Forelimb muscle (tissue), 1 donor: ENCODE measurements at regions not wholly inside any gene's neighbourhood (a gene's known extent, or its start where the extent isn't known, plus 50 kb on each side); places are given as distances from the start of the nearest gene placed in this dataset.

ENCODE experiments used
- DNase-seq: peaks from one replicate; pipeline ENCODE4 v3.0.0-alpha.2; 2013; ENCODE audit warnings: low read depth

DNA sequence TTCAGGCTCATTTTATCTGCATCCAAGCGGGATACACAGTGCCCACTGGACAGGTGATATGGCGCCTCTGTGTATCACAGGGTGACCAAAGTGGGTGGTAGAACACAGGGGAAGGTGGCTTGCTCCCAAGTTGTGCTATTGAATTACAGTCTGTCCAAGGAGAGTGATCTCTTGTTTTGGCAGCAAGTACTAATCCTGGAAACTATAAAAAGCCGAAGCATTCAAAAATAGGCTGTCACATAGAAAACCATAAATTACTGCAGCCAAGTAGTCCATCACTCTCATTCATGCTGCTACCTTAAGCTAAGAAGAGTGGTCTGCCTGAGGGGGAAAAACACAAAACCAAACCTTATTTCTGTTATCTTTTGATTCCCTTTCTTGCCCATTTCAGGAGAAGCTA lies 237.1 kb upstream of the POU3F3 start:
- DNase-seq = no peak

DNA sequence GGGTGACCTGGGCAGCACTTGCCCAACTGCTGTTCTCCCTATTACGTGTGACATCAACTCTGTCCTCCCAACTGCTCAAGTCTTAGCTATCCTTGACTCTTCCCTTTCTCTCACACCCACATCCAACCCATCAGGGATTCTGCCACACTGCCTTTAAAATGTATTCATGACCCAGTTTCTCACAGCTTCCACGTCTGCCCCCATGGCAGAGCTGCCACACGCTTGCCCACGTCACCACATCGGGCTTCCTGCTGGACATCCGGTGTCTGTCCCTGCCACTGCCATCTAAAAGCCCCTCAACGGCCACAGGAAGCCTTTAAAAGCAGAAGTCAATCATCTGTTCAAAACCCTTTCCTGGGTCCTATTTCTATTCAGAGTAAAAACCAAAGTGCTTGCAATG lies 233.1 kb upstream of the POU3F3 start:
- no peak for DNase-seq

DNA sequence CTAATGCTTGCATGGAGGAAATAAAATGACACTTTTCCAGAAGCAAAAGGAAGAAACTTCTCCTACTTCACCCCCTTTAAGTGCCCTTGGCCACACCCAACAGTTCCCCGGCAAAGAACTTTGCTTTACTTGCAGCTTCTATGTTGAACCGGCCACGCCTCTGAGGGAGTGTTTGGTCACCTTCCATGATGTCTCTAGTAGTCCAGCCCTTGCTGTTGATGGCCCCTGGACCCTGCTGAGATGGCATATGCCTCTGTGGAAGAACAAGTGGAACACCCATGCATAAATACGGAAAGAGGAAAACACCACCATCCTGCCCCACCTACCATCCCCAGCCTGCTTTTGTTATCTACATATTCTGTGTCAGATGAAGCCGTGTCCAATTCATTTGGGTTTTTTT lies 218.3 kb upstream of the POU3F3 start:
- no peak for DNase-seq

DNA sequence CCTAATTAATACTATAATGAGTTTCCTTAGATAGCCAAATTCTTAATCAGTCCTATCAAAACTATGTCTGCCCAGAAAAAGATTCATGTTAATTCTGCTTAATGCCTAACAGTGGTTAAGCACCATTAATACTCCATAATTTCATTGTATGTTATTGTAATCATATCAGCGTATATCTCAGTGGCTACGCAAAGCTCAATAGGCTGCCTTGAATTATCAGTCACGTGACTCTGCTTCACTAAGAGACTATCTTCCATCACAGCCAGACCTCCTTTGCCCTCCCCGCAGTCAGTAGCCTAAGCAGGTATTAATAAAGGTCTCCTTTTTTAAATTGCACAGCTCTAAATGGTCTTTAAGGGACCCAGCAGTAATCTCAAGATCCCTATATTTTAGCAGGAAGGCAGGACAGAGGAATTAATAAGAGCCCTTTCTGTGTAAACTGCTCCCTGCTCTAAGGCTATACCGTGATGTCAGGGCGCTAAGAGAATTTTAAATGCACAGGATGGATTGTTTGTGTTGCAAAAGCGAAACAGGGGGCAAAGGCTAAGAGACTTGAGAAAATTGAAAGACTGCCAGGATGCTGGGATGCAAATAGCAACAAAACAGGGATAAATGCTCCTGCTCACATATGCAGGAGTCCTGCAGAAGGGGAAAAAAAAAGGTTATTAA lies 215.6 kb upstream of the POU3F3 start:
- DNase-seq = no peak

DNA sequence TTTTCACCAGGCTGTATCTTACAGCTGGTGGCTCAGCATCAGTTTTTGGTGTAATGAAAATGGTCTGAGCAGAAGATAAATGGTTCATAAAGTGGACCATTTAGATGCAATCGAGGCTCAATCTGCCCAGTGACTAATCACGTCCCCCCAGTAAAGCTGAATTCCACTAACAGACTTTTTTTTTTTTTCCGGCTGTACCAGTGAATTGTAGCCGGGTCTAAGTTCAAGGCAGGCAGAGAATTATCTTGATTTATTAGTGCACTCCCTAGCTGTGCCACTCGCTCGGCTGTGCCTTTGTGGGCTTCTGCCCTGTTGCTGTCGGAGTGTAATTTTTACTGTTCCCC lies 215.1 kb upstream of the POU3F3 start:
- DNase-seq = no peak

DNA sequence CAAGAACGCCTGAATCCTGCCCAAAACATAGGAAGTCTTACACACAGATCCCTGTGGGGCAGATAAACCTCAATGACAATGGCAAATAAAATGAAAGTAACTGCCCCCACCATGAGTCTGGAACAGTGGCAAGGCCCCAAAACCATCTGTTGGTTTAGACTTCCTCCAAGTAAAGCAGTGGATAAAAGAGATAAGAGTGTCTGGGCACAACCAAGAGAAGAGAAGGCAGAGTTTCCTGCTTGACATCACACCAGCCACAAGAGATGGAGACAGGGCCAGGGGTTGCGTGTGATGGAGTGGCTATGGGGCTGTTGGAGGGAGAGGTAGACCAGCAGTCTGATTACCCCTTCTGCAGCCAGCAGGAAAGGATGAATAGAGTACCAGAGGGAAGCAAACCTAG lies 212.1 kb upstream of the POU3F3 start:
- DNase-seq = no peak

DNA sequence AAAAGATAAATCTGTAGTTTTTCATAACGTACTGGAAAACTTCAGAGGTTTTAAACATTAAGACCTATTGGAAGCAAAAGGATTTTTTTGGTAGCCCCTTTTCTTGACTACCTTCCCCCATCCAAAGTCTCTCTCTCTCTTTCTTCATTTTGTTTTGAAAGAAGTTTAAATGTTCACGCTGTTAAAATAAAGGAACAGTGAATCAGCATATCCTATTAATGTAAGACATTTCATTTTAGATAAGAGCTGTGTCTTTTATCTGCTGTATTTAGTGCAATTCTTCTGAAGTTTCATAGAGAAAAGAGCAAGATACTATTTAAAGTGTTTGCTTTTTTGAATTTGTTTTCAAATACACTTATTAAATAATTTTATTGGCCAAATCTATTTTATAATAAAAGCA lies 205.5 kb upstream of the POU3F3 start:
- DNase-seq = no peak

DNA sequence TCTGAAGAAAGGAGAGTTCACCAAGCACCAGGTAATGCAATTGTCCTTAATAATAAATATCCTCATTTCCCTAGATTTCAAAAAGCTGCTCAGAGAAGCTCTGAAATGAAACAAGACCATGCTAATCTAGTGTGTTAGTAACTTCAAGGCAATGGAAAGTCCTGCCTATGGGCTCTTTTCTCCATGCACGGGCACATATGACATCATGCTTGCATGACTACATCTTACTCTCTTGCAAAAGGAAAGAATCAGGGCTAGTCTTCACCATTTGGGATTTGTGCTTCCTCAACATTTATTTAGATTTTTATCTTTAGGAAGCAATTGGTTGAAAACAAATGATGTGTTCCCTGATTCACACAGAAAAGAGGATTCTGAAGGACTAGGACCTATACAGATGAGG lies 204.0 kb upstream of the POU3F3 start:
- no peak for DNase-seq

DNA sequence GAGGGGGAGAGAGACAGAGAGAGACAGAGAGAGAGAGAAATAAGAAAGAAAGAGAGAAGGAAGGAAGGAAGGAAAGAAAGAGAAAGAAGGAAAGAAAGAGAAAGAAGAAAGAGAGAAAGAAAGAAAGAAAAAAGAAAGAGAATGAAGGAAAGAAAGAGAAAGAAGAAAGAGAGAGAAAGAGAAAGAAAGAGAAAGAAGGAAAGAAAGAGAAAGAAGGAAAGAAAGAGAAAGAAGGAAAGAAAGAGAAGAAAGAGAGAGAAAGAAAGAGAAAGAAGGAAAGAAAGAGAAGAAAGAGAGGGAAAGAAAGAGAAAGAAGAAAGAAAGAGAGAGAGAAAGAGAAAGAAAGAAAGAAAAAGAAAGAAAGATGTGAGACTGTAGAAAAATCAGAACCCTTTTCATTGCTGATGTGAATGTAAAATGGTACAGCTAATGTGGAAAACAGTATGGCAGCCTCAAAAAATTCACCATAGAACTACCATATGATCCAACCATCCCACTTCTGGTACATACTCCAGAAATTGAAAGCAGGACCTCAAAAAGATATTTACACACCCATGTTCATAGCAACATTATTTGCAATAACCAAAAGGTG lies 203.4 kb upstream of the POU3F3 start:
- DNase-seq = no peak

DNA sequence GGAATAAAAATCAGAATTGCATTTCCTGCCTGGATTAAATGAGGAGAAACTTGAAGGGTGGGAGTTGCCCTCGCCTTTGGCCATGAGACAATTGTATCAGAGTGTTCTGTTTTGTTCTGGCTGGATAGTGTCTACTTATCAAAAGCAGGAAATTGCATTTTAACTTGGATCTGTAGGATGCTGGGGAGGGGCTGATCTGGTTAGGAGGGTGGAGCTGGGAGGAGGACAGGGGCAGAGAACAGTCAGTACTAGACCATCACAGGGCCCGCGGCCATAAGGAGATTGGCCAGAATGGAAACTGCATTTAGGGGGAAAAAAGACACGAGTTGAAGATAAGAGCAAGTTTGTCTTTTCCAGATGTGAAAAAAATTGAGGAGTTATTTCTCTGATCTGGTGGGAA lies 199.1 kb upstream of the POU3F3 start:
- no peak for DNase-seq

DNA sequence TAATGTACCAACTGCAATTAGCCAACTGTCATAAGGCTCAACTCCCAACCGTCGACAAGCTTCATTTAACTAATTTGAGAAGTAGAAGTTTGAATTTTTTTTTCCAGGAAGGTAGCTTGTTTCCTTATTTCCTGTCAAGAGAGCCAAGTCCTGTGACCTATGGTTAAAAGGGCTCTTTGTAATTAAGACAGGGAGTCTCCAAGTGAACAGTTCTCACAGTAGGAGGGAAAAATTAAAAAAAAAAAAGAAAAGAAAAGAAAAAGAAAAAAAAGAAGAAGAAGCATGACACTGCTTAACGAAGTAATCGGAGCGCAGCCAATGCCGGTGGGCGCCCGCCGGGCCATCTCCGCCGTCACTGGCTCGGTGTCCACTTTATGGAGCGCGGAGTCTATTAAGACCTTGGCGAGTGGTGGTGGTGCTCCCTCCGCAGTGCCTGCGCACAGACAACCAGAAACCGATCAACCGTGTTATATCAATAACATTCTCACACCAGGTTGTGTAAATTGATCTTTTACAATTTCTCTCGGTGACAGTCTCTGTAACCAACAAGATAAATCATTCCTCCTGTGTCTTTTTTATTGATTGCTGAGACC lies 197.2 kb upstream of the POU3F3 start:
- DNase-seq = no peak

DNA sequence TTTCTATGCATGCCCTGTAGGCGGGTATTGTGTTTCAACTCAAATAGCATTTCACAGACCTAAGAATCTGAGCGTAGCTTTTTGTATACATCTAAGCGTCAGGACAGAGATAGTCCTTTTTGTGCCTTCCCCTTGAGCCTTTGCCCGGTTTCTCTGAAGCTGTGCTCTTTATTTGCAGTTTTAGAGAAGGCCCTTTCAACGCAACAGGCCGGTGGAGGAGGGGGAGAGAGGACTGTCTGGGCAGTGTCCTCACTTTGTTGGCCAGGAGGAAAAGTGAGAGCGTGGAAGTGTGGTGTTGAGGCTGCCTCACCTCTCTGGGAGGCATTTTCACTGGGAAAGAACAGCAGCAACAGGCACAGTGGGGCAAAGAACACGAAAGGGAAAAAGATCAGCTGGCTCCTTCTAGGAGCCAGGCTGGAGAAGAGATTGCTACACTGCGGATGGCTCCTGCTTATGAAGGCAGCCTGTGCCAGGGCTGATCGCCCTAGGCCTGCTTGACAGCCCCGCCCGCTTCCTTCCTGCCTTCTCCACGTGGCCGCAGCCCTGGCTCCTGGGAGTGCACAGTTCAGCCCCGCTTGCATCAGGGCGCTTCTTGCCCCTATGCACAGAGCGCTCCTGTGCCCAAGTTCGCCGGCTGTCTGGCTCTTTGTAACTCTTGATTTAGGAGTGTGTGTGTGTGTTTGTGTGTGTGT lies 195.6 kb upstream of the POU3F3 start:
- no peak for DNase-seq

DNA sequence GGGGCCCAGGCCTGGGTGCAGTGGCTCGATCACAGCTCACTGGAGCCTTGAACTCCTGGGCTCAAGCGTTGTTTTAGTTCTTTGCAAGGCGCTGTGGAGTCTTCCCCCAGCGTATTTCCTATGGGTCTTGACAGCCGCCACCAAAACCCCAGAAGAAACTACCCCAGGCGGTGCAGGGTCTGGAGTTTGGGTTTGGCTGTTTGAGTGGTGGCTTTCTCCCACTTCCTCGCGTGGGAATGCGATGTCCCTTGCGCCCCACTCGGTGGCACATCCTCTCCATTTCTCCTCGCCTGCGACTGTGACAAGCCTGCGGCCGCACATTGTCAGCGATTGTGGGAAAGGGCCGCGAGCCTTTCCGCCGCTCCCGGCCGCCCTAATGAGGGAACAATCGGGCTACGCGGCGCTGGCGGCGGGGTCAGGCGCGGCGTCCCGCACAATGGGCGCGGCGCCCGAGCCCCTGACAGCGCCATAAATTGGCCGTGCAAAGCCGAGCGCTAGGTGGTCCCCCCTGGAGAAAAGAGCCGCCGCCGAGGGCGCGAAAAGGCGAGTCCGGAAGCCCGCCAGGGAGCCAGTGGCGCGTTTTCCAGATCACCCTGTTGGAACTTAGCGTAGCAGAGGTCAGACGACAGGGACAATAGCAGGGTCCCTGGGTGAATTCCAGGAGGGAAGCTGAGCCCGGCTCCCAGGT lies 194.9 kb upstream of the POU3F3 start:
- DNase-seq = no peak

DNA sequence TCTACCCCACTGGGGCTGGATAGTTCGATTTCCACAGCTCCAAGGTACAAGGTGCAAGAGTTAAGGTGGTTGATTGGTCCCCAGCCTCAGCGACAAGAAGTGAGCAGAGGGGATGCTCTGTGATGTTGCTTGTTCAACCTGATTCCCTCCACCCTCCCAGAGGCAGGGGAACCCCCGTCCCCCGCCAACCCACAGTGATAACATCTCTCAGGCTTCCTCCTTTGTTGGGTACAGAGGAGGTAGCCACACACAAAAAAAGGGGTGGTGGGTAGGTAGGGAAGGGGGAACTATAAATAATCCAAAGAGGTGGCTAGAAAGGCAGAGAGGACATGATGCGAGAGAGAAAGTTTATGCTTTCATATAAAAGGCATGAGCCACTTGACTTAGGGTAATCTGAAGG lies 192.9 kb upstream of the POU3F3 start:
- DNase-seq = no peak

DNA sequence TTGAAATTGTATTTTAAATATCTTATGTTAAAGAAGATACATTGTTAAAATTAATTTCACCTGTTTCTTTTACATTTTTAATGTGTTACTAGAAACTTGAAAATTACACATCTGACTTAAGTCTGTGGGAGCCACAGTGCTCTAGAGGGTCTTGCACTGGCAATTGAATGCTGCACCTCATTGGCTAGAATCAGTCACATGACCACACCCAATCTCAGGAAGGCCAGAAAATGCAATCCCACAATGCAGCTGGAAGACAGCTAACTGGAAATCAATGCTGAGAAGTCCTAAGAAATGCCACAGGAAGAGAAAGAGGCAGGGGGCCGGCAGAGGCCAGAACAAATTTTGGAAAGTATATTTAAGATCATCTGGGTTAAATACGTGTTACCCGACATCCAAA lies 189.2 kb upstream of the POU3F3 start:
- no peak for DNase-seq

DNA sequence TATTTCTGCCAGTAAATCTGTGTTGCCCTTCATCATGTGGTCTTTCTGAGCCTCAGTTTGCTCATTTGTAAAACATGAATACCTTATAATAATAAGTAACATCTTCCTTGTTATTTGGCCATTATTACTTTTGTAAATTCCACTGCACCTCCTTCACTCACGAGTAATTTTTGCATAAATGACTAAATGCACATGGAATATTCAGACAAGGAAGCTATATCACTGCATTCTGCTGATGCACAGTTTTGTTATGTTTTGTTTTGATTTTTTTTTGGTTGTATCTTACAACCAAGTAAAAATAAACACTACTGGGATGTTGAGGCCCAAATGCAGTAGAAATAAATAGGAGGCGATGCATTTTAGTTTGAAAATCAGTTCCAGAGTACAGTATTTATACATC lies 185.3 kb upstream of the POU3F3 start:
- DNase-seq = no peak

DNA sequence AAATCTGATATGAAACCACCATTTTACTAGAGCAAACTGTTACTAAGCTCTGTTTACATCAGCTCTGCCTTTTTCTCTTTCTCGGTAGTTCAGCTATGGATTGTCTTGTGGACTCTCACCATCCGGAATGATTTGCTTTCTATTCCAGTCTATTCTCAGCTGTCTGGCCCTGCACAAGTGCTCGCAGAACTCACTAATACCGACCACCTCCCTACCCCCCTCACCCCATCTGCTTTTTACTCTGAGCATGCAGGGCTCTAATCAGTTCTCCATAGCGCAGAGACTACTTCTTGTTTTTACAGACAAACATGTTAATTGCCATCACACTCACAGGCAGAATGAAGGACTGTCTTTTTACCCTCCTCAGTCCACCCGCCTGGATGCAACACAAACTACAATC lies 180.7 kb upstream of the POU3F3 start:
- DNase-seq = no peak

DNA sequence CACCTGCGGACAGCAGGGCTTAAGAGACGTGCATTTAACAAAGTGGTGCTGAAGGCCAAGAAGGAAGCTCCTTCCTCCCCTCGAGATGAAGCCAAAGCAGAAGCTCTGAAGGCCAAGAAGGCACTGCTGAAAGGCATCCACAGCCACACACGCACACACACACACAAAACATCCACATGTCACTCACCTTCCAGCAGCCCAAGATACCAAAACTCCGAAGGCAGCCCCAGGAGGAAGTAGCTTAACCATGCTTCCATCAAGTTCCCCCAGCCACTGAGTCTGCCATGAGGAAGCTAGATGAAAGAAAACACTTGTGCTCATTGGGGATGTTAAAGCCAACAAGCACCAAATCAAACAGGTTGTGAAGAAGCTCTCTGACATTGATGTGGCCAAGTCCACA lies 175.7 kb upstream of the POU3F3 start:
- DNase-seq = no peak

DNA sequence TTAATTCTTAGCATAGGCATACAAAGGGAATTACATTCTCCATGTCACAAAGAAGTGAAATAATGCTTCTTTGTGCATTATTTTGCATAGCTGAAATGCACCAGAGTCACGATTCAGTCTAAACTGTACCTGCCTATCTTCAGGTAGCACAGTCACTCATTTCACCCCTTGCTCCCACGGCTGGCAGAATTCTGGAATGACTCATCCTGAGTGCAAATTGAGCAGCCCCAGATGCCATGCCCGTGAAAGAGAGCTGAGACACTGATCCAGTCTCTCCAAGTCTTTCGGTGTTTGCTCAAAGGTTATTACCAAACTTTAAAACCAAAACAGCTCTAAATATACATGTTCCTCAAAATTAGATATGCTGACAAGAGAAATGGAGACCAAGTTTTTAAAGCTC lies 168.3 kb upstream of the POU3F3 start:
- no peak for DNase-seq

DNA sequence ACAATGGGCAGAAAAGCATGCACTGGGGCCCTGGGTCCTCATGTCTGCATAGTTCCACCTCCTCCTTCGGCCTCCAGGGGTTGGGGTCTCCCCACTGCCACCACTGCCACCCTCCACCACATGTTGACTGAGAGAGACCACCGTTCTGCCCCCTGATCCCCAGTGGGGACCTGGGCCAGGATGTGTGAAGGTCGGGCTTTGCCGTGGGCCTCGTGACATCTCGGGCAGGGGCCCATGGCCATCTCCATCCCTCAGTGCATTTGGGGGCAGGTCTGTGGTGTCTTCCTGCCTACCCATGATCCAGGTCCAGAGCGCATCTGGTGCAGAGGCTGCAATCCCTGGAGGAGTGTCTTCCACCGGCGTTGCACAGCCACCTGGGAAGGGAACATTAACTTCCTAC lies 166.8 kb upstream of the POU3F3 start:
- no peak for DNase-seq

DNA sequence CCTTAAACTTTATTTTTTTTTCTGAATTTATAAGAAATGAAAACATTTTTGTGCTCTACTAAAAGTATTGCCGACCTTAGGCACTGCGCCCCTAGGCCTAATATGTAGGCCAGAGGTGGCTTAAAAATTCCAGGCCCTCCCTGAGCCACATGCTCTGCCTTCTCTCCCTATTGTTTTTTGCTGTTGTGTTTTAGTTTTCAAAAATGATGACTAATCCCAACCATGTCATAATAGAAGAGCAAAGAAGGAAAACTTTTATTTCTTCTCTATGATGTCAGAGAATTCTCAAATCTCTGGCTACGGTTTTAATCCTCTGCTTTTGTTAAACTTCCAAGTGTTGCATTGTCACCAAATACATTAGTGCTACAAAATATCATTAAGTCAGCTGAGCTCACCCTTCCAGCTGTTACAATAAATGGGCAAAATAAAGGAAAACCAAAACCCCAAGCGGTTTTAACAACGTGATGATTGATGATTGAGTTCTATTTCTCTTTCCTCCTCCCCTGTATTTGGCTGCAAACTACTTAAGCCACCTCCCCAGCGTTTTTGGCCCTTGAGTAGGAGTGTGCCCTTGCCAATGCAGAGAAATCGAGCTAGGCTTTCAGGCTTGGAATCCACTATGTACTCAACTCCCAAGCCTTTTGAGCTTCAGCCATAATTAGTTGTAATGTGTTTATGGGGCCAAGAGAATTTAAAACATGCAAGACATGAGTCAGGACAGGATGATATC lies 163.5 kb upstream of the POU3F3 start:
- no peak for DNase-seq

DNA sequence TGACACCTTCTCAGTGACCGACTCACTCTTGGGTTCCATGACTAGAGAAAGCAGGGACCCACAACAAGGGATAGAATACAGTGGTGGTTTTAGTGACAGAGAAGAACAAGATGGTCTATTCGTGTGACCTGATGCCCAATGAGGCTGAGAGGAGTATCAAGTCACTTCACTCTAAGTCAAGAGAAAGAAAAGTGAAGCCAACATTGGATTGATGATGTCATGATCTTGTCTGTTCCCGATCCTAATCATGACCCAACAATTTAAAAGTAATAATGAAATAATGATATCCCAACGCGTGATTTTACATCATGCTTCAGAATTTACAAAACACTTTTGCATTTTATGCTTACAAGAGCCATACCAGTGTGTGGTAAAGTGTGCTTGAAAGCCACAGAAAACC lies 155.6 kb upstream of the POU3F3 start:
- DNase-seq = no peak
